Neural cell (in vitro differentiated cells): ENCODE measurements at regions not wholly inside any gene's neighbourhood (a gene's known extent, or its start where the extent isn't known, plus 50 kb on each side); places are given as distances from the start of the nearest gene placed in this dataset.

ENCODE experiments used
- H2AFZ ChIP-seq: fragments of 200-600, 300-800 bp; sonication (generic), shearing (Covaris generic); 2 replicates; pipeline ENCODE4 v1.6.0; 2014; ENCODE audit warnings: low read depth, mild to moderate bottlenecking, antibody characterized with exemption, low read length, moderate library complexity
- H3F3A ChIP-seq: fragments of 200-600 bp; shearing (Covaris generic); 2 replicates; pipeline ENCODE4 v1.6.1; 2016; ENCODE audit warnings: mild to moderate bottlenecking, moderate library complexity, mixed read lengths, antibody characterized with exemption, low read length; ENCODE audit not compliant: insufficient read depth, poor library complexity, severe bottlenecking
- H3K27ac ChIP-seq: fragments of 200-600, 300-800 bp; sonication (generic), shearing (Covaris generic); 2 replicates; pipeline ENCODE4 v1.5.1; 2014; ENCODE audit warnings: mild to moderate bottlenecking, low read length, moderate library complexity
- H3K27me3 ChIP-seq: fragments of 300-800, 200-600 bp; sonication (generic), shearing (Covaris generic); 2 replicates; pipeline ENCODE4 v1.6.0; 2014; ENCODE audit warnings: mild to moderate bottlenecking, low read depth, low read length, moderate library complexity; ENCODE audit not compliant: insufficient read depth
- H3K36me3 ChIP-seq: fragments of 300-800, 200-600 bp; sonication (generic), shearing (Covaris generic); 2 replicates; pipeline ENCODE4 v1.5.1; 2014; ENCODE audit warnings: mild to moderate bottlenecking, antibody characterized with exemption, low read length, moderate library complexity; ENCODE audit not compliant: insufficient read depth
- H3K4me2 ChIP-seq: fragments of 300-800, 200-600 bp; sonication (generic), shearing (Covaris generic); 2 replicates; pipeline ENCODE4 v1.6.0; 2014; ENCODE audit warnings: mild to moderate bottlenecking, low read length
- H3K4me3 ChIP-seq: fragments of 300-800, 200-600 bp; sonication (generic), shearing (Covaris generic); 2 replicates; pipeline ENCODE4 v1.5.1; 2014; ENCODE audit warnings: mild to moderate bottlenecking, low read length, moderate library complexity
- H3K79me2 ChIP-seq: fragments of 200-600 bp; shearing (Covaris generic); replicated peaks from 2 replicates; pipeline ENCODE4 v1.6.0; 2014; ENCODE audit warnings: mild to moderate bottlenecking, low read length, moderate library complexity; ENCODE audit not compliant: insufficient read depth
- H3K9ac ChIP-seq: fragments of 300-800, 200-600 bp; sonication (generic), shearing (Covaris generic); 2 replicates; pipeline ENCODE4 v1.6.1; 2016; ENCODE audit warnings: mild to moderate bottlenecking, low read length, mixed read lengths
- H3K9me2 ChIP-seq: fragments of 200-600 bp; shearing (Covaris generic); 2 replicates; pipeline ENCODE4 v1.6.1; 2016; ENCODE audit warnings: mild to moderate bottlenecking, low read length, mixed read lengths; ENCODE audit not compliant: insufficient read depth
- H3K9me3 ChIP-seq: fragments of 200-600, 300-800 bp; sonication (generic), shearing (Covaris generic); 2 replicates; pipeline ENCODE4 v1.6.1; 2016; ENCODE audit warnings: mild to moderate bottlenecking, mixed run types, low read length, moderate library complexity, mixed read lengths
- H4K20me1 ChIP-seq: fragments of 200-600 bp; shearing (Covaris generic); 2 replicates; pipeline ENCODE4 v1.6.1; 2016; ENCODE audit warnings: mild to moderate bottlenecking, mixed run types; ENCODE audit not compliant: insufficient read depth
- CTCF ChIP-seq: fragments of 450-650 bp; IDR thresholded peaks from 2 replicates; pipeline ENCODE4 v1.5.1; 2014; ENCODE audit warnings: antibody characterized with exemption, mild to moderate bottlenecking, moderate library complexity; ENCODE audit not compliant: poor library complexity, severe bottlenecking
- EP300 ChIP-seq: fragments of 450-650 bp; conservative IDR thresholded peaks from 2 replicates; pipeline ENCODE4 v1.6.1; 2014; ENCODE audit warnings: antibody characterized with exemption, mild to moderate bottlenecking, moderate library complexity; ENCODE audit not compliant: poor library complexity, severe bottlenecking
- EZH2 ChIP-seq: fragments of 200-600, 300-800 bp; shearing (Covaris generic), sonication (generic); IDR thresholded peaks from 2 replicates; pipeline ENCODE4 v1.6.1; 2014; ENCODE audit warnings: antibody characterized with exemption, low read length, borderline replicate concordance, mild to moderate bottlenecking; ENCODE audit not compliant: insufficient read depth, poor library complexity, severe bottlenecking
- MXI1 ChIP-seq: fragments of 450-650 bp; conservative IDR thresholded peaks from 2 replicates; pipeline ENCODE4 v1.6.1; 2014; ENCODE audit warnings: antibody characterized with exemption, mild to moderate bottlenecking; ENCODE audit not compliant: poor library complexity, severe bottlenecking
- POLR2AphosphoS5 ChIP-seq: IDR thresholded peaks from 2 replicates; pipeline ENCODE4 v1.6.1; 2012
- RAD21 ChIP-seq: fragments of 450-650 bp; conservative IDR thresholded peaks from 2 replicates; pipeline ENCODE4 v1.6.1; 2014; ENCODE audit warnings: antibody characterized with exemption, mild to moderate bottlenecking, moderate library complexity
- REST ChIP-seq: IDR thresholded peaks from 2 replicates; pipeline ENCODE4 v1.6.1; 2012; ENCODE audit warnings: borderline replicate concordance
- SMC3 ChIP-seq: fragments of 450-650 bp; conservative IDR thresholded peaks from 2 replicates; pipeline ENCODE4 v1.6.1; 2014; ENCODE audit warnings: antibody characterized with exemption, mild to moderate bottlenecking, moderate library complexity; ENCODE audit not compliant: poor library complexity
- TAF1 ChIP-seq: IDR thresholded peaks from 2 replicates; pipeline ENCODE4 v1.6.1; 2012; ENCODE audit warnings: low read depth

- TF ChIP-seq MXI1 (no peak), SMC3 (no peak), EZH2 (no peak), TAF1 (no peak), EP300 (no peak), CTCF (no peak), REST (no peak), POLR2AphosphoS5 (no peak), RAD21 (no peak)
- no peaks in the 10 kb centered on the region for H3K27me3 ChIP-seq
- H3F3A ChIP-seq = no peaks in the 10 kb centered on the region
- no peak overlapping the region for H2AFZ ChIP-seq
- H3K9ac ChIP-seq = no peak overlapping the region
- no peaks in the 10 kb centered on the region for H4K20me1 ChIP-seq
- no peak overlapping the region for H3K4me3 ChIP-seq
- no peaks in the 10 kb centered on the region for H3K79me2 ChIP-seq
- H3K4me2 ChIP-seq = no peak overlapping the region
- no peaks in the 10 kb centered on the region for H3K36me3 ChIP-seq
- H3K9me3 ChIP-seq = no peaks in the 10 kb centered on the region
- no peak overlapping the region for H3K27ac ChIP-seq
- no peaks in the 10 kb centered on the region for H3K9me2 ChIP-seq
Observed at GRCh38 chr18:45165176-45165713, 450.0 kb upstream of the SLC14A2 start.

- Histone ChIP-seq H2AFZ (no peak overlapping the region), H4K20me1 (no peaks in the 10 kb centered on the region), H3K4me3 (no peak overlapping the region), H3K79me2 (no peaks in the 10 kb centered on the region), H3K27me3 (no peaks in the 10 kb centered on the region), H3K9ac (no peak overlapping the region), H3K36me3 (no peaks in the 10 kb centered on the region), H3K4me2 (no peak overlapping the region), H3F3A (no peaks in the 10 kb centered on the region), H3K27ac (no peak overlapping the region), H3K9me2 (no peaks in the 10 kb centered on the region), H3K9me3 (no peaks in the 10 kb centered on the region)
- TF ChIP-seq EZH2 = no peak
- TF ChIP-seq SMC3 = no peak
- TF ChIP-seq CTCF = no peak
- TF ChIP-seq MXI1 = no peak
- no peak for TF ChIP-seq TAF1
Observed at GRCh38 chr18:45165871-45166270, 449.4 kb upstream of the SLC14A2 start.
